ENCODE measurements at regions not wholly inside any gene's neighbourhood (a gene's known extent, or its start where the extent isn't known, plus 50 kb on each side); places are given as distances from the start of the nearest gene placed in this dataset.

- TF ChIP-seq CTCF (conservative IDR thresholded peaks at IDR 0.05; ENCODE audit: low read depth, low read length) (no peak), EZH2 (IDR thresholded peaks at IDR 0.05; ENCODE audit: low read length, unreplicated experiment) (no peak), EZH2phosphoT487 (IDR thresholded peaks at IDR 0.05; ENCODE audit: borderline replicate concordance, low read length) (no peak)
Observed at GRCh38 chrX:39843318-39843717, 254.4 kb downstream of the BCOR start.
